HG03066 (cell line): ENCODE measurements at regions not wholly inside any gene's neighbourhood (a gene's known extent, or its start where the extent isn't known, plus 50 kb on each side); places are given as distances from the start of the nearest gene placed in this dataset.
"Not testable (repeated sequence)": the region's sequence is repeated elsewhere in the genome, so short reads cannot be mapped to it uniquely, and the experiment has no call there.

Source experiments
- ATAC-seq: cut with Tn5 transposase; IDR thresholded peaks from one replicate; pipeline ENCODE4 v1.9.1; 2021; ENCODE audit warnings: low read depth; ENCODE audit not compliant: unreplicated experiment

DNA sequence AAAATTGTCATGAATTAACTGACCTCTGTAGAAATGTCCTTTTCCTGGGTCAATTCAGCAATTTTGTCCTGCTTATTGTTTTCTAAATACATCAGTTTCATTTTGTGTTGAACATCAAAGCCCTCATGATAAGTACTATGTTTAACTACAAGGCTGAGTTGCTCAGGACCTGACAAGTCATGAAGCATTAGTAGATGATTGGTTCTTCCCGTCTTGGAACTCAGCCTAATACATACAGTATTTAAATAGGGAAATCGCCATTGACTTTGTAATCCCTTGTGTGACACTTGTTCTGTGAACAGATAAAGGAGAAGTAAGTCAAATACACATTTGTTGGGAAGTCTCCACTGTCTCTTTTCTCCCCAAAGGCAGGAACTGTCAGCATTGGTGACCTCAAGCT, 109.6 kb upstream of the POMZP3 start:
- not testable (repeated sequence) for ATAC-seq

DNA sequence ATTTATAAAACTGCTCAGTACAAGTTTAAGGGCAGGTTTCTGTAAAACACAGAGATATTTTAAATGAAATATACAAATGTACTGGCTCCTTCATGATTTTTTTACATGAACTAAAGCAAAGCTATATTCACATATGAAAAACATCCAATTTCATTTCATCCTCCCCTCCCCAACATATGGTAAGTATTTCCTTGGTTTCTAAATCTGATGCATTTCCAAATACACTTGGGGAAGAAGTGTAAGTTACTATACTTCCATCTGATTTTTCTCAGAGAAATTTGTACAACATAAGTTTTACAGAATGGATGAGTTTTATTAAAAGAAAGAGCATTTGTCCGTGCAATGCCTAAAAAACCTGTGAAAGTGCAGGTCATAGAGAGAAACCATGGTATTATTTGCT, 109.0 kb upstream of the POMZP3 start:
- ATAC-seq: not testable (repeated sequence)

DNA sequence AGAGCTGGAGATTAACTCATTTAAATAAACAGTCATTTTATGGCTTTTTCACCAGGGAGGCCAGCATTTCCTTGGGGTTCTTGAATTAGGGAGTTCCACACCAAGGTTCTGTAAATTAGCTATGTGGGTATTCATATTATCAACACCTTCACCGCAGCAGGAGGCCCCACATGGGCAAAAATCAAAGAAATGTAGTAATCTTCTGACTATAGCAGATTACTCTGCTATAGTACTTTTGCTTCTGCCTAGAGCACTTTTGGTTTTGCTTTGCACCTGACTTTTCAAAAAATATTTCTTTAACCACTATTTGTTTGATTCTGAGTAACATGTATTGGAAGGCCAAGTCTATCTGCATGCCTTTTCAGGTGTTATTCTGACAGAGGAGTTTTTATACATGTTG, 108.6 kb upstream of the POMZP3 start:
- not testable (repeated sequence) for ATAC-seq

DNA sequence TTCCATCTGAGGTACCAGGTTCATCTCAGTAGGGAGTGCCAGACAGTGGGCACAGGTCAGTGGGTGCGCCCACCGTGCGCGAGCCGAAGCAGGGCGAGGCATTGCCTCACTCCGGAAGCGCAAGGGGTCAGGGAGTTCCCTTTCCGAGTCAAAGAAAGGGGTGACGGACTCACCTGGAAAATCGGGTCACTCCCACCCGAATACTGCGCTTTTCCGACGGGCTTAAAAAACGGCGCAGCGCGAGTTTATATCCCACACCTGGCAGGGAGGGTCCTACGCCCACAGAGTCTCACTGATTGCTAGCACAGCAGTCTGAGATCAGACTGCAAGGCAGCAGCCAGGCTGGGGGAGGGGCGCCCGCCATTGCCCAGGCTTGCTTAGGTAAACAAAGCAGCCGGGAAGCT, 101.5 kb upstream of the POMZP3 start:
- ATAC-seq: not testable (repeated sequence)

DNA sequence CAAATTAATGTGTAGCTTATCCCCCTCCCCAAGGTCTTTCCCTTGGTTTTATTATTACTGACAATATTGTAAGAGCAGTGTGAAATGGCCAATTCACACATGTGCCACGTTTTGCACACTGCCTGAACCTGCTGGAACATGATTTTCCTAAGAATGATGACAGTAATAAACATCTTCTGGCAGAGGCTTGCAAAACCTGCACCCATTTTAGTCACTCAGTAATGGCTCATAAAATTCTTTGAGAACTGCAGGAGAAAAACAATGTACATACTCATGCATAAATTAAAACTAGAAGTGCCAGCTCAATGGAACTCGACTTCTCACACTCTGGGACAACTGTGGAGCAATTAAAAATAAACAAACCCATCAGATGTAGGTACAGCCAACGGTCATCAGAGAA, 96.8 kb upstream of the POMZP3 start:
- ATAC-seq: not testable (repeated sequence)

DNA sequence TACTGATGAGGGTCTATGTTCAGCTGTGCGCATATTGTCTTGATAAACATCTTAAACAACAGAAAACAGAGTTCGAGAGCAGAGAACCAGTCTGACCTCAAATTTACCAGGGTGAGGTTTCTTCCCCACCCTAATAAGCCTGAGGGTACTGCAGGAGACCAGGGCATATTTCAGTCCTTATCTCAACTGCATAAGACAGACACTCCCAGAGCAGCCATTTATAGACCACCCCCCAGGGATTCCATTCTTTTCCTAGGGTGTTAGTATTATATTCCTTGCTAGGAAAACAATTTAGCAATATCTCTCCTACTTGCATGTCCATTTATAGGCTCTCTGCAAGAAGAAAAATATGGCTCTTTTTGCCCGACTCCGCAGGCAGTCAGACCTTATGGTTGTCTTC, 89.5 kb upstream of the POMZP3 start:
- not testable (repeated sequence) for ATAC-seq

DNA sequence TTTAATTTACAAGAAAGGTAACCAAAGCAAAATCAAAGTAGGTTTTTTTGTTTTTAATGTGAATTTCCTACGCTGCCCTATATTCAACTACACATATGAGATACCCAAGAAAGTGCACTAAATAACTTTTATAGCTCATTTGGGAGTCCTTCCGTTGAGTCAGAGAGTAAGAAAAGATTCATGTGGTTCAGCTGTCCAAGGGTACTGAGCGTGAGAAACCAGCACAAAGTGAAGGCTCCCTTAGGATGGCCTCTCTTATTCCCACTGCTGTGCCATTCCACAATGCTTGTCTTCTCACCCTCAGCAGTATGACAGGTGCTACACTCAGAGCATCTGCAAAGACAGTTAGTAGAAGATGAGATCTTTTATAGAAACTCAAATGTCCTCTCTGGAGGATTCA, 85.8 kb upstream of the POMZP3 start:
- ATAC-seq: not testable (repeated sequence)

DNA sequence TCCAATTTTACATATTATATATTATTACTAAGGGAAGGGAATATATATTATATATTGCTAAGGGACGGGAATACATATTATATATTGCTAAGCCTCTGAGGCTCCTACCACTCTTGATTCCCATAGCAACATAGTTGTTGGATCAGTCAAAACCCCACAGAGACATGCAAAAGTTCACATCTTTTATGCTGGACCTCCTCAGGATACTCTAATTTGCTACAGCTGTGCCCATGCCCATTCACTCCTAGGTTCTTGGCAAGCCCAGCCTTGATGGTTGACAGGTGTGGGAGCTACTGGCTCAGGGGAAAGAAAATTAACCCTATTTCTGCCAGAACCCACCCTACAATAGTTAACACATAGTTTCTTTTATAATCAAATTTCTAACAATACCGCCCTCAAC, 84.6 kb upstream of the POMZP3 start:
- ATAC-seq: not testable (repeated sequence)

DNA sequence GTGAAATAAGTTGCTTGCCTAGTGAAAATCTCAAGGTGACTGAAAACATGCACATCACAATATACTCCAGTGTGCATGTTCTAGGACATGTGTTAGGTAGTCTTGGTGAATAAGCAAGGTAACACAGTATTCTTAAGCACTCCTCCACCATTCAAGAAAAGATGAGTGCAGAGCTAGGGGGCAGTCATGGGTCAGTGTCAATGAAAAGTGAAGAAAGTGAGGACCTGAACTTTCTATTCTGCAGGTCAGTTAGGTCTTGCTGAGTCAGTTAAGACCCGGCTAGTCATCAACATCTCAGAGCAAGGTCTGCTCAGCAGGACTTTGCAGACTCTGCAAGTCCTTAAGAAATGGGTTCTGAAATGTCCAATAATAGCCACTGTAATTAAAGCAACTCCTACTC, 82.6 kb upstream of the POMZP3 start:
- ATAC-seq: not testable (repeated sequence)

DNA sequence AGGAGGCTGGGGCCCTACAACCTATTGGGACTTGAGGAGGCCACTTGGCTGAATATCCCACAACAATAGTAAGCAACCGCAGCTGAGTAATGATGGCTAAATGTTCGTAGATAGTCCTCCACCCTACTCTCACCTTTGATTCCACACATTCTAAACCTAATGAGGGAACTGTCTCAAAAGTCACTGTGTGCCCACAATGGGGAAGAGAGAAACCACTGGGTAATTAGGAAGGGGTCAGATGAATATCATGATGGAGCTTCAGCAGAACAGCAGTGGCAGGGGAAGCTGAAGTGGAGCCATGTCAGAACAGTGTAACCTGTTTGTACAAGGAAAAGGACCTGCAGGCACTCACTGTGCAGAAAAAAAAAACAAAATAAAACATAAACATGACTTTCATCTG, 81.4 kb upstream of the POMZP3 start:
- ATAC-seq: not testable (repeated sequence)

DNA sequence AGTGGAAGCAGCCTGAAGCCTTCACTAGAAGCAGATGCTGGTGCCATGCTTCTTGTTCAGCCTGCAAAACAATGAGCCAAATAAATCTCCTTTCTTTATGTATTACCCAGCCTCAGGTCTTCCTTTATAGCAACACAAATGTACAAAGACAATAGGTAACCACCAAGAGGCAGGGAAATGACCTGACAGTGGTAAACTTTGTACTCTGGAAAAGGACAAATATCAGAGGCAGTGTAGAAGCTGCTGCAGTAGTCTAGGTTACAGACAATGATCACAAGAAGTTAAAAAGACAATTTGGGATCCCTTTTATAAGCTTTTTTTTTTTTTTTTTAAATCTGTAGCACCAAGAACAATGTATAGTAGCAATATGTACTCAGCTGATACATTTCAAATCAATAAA, 76.7 kb upstream of the POMZP3 start:
- not testable (repeated sequence) for ATAC-seq

DNA sequence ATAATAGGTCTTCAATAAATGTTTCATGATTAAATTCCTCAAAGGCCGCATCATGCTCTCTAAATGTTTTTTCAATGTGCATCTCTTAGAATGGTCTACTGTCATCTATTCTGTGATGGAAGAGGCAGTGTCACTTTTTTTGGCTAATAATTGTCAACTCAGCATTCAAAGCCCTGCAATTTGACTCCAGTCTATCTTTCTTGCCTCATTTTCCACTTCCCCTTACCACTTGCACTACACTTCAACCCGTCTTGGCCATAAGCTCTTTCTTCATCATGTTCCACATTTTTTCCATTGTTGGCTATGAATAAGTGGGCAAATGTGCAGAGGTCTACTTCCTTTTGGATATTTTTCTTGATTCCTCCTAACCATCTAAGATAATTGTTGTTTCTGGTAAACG, 59.2 kb upstream of the POMZP3 start:
- not testable (repeated sequence) for ATAC-seq

DNA sequence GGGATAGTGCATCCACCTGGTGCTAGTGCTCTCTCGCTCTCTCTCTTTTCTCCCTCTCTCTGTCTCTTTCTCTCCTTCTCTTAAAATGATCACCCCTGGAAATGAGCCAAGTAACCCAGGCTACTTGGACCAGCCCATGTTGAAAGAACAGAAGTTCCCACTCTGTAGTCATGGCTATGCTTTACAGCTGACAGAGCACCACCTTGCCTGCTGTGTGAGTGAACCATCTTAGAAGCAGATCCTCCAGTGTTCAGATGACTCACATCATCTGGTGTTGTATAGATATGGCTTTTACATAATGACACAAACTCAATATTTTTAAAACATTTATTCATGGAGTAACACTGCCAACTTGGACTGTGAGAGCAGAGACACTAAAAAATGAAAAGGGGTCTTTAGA, 57.7 kb upstream of the POMZP3 start:
- ATAC-seq: not testable (repeated sequence)

DNA sequence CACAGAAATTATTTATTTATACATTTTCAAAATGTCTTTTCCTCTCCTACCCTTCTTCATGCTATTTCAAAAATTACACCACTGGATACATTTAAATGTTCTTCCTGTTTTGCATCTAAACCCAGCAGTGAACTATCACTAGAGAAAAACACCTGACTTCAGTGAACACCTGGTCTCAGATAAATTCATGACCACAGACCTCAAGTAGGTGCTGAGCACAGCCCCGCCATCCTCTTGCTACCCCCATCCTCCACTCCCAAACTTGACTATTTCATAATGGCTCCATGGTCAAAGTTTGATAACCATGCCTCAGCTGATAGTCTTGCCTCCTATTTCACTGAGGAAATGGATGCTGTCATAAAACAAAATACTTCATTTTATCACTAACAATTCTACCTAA, 56.6 kb upstream of the POMZP3 start:
- not testable (repeated sequence) for ATAC-seq

DNA sequence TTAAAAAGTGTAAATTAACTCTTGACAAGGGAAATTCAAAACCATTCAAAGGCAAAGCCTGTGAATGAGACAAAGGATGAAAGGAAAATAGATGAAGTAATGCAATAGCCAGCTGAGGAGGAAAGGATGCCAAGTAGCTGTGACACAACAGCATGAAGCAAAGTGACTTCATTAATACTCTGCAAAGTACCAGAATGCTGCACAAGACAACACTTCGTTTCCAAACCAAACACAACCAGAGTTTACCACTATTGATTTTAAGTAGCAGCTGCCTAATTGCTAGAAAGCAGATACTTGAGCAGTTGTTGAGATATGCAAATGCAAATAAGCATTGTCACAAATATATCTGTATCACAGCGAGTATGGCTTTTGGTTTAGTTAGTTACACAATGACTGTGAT, 54.7 kb upstream of the POMZP3 start:
- not testable (repeated sequence) for ATAC-seq

DNA sequence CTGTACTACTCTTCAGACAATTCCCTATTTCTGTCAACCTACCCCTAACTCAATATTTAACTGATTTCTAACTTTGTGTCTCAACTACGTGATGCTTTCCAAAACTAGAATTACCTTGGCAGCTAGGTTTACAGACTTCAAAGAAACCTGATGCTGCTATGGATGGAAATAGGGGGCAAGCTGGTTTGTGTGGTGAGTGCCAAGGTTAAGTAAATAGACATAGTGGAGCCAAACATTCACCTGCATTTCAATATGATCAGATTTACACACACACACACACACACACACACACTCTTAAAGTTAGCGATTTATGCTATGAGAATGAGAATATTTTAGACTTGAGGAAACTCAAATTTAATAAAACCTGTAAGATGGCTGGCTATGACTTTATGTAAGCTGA, 52.1 kb upstream of the POMZP3 start:
- not testable (repeated sequence) for ATAC-seq

DNA sequence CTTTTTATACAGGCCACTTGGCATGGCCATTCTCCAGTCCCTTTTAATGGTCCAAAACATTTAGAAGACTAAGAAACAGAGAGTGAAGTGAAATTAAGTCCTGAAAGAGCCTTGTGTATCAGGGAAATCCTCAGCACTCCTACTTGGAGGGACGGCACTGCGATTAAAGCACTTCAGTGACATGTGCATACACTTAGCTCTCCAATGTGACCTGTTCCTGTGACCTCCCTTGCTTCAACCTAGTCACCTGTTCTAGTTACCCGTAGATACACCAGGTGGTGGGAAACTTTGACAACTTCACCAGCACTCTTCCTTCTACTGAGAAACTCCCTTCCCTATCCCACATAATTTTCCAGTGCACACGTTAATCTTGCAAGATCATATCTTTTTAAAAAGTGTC, 51.4 kb upstream of the POMZP3 start:
- not testable (repeated sequence) for ATAC-seq

DNA sequence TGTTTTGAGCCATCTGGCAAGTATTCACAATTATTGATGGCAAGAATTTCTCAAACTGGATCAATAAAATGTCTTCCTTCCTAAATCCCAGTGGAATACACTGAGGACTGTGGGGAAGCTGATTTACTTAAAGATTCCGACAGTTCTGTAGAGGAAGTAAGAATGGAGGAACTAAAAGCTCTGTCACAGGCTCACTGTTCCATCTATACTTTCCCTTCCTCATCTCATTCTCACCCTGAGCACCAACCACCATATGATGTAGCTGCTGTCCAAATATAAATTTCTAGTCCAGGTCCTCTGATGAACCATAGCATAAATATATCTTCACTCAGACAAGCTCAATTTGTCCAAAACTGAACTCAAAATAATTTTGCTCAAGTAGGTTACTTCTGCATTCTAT, 49.8 kb upstream of the POMZP3 start:
- ATAC-seq: not testable (repeated sequence)
